GM21825 (cell line): ENCODE measurements at regions not wholly inside any gene's neighbourhood (a gene's known extent, or its start where the extent isn't known, plus 50 kb on each side); places are given as distances from the start of the nearest gene placed in this dataset.

Experiments used
- ATAC-seq: cut with Tn5 transposase; IDR thresholded peaks from one replicate; pipeline ENCODE4 v1.9.1; 2021; ENCODE audit warnings: mild to moderate bottlenecking, moderate library complexity; ENCODE audit not compliant: unreplicated experiment

DNA sequence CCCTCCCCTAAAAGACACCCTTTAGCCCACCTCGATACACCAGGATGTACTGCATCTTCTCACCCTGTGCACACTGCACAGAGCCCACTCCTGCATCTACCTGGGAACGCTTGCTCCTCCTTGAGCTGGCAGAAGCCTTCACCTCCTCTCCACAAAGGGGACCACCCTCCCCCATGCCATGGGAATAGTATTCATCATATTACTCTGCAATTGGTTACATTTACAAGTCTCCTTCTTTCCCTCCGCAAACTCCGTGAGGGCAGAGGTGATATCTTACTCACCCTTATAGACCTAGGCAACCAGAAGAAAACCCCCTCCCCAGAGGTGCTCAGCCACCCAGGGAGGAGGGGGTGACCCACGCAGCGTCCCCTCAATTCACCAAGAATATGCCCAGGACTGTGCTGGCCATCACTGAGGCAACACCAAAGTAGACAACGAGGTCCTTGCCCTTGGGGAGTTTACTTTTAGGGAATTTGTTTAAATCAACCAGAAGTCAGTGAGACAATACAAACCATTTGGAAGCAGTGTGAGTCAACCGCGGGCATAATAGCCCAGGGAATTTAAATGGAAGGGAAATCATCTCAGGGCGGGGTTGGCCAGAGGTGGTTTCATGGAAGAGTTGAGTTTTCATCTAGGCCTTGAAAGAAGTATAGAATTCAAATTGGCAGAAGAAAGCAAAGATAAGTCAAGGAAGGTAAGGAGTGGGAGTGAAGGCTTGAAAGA is 214.5 kb downstream of the BARX2 start:
- ATAC-seq: no peak

DNA sequence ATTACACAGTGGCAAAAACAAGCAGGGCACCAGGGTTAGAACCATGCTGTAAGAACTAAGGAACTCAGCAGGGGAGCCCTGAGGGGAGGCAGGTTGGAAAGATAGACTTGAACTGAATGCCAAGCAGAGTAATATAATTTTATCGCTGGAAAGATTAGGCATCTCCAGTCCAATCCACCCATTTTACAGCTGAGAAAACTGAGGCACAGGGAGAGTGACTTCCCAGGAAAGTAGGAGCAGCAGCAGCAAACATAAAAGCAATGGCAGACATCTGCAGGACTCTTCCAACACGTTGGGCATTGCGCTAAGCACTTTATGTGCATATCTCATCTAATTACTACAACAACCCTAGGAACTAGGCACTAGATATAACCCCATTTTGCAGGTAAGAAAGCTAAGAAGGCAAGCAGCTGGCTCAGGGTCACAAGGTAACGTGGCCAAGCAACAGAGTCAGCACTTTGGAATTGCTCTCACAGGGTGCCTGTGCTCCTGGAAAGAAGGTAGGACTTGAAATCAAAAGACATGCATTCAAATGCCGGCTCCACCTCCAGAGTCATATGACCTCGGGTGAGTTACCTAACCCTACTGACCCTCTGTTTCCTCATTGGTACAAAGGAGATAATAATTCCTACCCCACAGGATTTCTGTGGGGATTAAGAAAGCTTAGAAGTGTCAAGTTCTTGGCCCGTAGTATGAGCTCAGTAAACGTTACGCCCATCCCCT is 215.3 kb downstream of the BARX2 start:
- no peak for ATAC-seq

DNA sequence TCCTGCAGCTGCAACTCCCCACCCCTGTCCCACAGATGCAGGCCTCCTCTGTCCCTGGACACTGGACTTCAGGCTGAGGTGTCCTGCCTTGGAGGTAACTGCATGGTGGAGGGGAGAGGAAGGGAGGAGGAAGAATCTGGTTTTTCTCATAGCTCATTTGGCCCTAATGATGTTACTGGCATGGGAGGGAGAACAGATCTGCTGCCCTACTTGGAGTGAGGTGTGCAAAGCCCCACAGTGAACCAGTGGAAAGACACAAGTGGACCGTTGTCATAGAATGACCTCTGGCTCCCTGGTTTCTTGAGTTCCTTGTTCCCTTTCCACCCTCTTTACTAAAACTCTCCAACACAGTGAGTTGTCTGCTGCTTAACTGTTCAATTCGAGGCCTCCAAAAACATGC is 215.9 kb downstream of the BARX2 start:
- ATAC-seq: no peak

DNA sequence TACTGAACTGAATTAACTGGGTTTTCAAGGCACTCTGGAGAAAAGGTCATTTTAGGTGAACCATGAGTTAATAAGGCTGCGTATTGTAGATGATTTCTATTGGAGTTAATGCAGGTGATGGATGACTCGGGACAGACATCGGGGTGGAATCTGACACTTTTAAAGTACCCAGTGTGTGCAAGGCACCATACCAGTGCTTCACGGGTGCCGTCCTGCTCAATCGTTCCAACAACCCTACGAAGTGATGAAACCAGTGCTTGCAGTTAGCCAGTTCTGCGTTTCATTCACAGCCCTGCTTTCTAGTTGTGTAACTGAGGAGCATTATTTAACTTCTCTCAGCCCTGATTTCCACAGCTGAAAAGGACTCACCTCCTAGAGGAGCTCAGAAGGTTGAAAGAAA is 216.5 kb downstream of the BARX2 start:
- ATAC-seq: no peak

DNA sequence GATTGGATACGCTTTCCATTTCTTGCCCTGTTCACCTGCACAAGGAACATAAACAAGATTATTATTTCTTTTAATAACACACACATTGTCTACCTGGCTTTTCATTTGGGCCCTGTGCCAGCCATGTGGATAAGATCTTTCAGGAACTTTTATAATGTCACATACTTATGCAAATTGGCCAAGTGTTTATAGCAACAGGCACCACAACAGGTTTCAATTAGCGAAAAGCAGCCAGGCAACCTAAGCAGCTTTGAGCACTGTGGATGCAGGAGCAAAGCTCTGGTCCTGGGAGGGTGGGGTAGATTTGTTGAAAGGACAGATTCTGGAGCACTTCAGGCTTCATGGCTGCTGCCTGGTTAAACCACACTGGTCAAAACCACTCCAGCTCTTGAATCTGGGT is 217.4 kb downstream of the BARX2 start:
- ATAC-seq: no peak

DNA sequence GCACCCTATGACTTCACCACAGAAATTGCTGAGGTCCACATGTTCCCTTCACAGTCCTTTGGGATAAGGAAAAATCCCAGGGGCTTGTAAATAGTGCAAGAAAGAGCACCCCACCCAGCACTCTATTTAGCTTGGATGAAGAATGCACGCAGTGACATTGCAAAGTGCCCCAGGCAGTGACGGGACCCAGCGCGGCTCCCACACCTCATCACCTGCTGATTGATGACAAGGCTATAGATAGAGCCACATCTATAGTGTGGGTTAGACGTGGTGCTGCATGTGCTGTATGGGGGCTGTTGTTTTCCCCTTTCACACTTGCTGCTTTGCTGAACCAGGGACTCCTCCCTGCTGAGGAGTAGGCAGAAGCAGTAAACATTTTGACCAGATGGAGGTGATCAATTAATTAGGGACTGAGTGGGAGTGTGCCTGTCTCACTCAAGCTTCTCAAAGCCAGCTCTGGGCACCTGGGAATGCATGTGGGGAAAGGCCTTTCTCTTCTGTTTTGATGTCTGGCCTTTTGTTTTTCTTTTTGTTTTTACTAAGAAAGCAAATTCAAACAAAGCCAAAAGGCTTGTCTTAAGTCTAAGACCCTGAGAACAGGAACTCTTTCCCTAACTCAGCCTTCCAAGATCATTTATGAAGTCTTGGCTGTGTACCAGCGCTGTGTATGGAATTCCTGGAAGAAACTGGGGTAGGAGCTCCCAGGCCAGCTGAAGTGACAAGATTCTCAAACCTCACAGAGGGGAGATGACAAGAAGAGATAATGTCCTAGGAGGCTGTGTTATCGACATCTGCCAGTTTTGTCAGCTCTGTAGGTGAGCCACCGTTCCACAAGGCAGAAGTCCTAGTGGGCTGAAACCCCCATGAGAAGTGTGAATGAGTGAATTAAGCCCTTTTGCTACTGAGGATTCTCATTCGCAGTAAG is 219.7 kb downstream of the BARX2 start:
- ATAC-seq: no peak

DNA sequence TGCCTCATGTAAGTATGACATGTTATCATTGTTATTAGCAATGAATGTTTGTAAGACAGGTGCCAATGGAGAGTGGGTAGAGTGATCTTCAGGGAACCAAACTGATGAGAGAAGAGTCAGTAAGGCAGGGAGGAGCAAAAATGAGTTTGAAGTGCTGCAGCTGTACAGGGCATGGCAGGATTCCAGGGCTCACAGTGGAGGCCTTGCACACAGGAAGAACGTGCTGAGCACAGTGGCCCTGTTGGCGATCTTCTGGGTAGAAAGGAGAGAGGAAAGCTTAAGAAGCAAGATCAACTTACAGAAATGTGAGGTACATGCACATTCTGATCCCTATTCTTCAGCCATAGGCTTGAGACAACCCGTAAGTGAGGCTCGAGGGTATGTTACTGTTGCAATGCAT is 219.3 kb upstream of the TMEM45B start:
- no peak for ATAC-seq

DNA sequence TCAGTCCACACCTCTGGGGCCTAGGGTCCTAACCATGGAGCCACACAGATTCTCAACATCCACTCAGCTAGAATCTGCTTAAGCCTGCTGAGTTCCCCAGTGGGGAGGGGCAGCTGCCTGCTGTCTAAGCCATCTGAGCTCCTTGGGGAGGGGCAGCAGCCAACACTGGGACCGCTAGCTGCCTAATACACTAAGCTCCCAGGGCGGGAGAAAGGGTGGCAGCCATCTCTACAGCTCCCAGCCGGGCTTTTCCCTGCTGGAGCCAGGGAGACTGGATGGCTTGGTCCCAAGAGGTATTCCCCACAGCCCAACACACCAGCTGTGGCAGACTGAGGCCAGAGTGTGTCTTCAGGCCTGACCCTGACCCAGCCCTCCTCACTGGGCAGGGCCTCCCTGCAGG is 217.3 kb upstream of the TMEM45B start:
- ATAC-seq: no peak

DNA sequence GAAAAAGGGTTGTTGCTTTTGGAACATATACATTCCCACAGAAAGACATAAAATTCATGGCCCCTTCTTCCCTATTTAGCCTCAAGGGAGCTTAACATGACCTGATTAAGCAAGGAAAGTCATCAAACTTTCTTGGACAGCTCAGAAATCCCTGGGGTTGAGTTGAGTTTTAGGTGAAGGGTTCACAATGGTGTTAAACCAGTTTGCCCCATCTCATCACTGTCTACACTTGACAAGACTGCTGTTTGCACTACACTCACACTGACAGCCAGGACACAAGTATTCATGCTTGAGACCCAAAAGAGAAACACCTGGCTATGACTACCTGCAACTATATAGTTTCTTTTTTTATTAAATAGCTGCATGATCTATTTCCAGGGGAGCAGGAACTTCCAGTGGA is 209.8 kb upstream of the TMEM45B start:
- ATAC-seq: no peak

DNA sequence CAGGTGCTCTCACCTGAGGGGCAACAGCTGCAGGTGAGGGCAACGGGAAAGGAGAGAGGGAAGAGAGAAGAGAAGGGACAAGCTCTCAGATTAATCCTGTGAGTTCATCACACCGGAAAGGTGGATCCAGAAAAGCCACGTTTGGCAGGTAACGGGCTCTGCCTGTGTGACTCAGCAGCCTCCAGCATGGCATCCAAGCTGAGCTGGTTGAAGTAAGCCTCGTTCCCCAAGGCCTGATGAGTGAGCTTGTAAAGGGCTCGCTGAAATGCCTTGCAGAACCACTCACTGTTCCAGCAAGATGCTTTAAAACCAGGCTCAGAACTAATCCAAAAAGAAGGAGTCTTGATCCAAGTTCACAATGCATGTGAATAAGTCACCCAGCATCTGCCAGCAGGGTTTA is 206.9 kb upstream of the TMEM45B start:
- no peak for ATAC-seq

DNA sequence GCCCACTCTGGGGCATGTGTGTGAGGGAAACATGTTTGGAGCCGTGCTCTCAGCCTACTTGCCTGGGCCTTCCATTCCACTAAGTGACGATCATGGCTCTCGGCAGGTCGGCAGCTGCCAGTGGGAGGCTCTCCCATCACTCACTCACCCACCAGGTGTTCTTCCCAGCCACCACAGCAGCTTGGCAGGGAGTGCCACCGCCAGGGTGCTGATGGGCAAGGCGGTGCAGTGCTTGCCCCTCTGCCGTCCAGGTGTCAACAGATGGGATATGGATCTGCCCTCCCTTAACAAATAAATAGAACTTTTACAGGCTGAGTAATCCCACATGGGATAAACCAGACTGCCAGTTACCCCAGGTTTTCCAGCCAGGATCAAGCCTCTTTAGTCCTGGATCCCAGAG is 205.5 kb upstream of the TMEM45B start:
- no peak for ATAC-seq

DNA sequence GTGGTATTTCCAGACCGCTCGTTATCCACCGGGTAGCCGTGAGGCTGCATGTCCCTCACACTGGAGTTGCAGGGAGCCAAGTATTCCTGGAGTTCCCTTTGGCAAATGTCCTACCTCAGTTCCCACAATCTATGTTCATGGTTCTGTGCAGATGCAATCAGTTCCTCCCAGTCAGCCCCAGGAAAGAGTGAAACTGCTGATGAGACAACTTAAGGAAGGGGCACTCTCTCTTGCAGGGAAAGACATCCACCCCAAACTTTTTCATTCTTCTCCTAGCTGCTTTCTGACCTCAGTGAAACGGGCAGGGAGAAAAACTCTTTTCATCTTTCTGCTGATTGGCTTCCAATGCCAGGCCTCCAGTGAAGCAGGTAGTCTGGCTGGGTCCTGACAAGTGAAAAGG is 205.1 kb upstream of the TMEM45B start:
- no peak for ATAC-seq

DNA sequence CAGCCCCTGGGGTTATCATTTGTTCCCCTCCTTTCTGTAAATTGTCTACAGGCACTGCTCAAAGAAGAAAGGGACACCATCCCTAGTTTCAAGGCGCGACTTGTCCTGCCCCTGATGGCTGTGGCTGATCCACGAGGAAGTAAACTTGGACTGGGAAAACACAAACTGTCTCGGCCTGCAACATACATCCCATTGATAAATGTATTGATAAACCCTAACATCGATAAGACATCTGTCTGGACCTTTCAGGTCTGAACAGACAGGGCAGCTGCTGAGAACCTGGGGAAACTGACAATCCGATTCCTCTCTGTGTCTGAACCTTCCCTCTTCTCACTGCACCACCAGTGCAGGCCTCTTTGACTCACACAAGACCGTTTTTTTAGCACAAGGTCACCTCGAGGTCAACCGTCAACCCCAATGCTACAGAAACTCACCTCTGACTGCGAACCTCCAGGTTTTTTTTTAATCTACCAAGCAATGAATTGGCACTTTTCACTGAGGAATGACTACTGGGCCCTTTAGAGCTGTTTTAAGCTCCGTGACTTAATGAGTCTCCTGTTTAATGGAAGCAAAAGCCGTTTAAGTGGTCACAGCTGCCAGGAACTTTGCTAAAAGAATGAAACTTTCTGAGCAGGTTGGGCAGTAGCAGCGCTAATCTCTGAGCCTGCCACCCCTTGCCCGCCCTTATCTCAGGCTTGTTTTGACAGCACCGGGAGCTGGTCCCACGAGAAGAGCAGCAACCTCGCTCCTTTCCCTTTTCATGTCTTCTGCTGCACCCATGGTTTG is 203.8 kb upstream of the TMEM45B start:
- ATAC-seq: no peak

DNA sequence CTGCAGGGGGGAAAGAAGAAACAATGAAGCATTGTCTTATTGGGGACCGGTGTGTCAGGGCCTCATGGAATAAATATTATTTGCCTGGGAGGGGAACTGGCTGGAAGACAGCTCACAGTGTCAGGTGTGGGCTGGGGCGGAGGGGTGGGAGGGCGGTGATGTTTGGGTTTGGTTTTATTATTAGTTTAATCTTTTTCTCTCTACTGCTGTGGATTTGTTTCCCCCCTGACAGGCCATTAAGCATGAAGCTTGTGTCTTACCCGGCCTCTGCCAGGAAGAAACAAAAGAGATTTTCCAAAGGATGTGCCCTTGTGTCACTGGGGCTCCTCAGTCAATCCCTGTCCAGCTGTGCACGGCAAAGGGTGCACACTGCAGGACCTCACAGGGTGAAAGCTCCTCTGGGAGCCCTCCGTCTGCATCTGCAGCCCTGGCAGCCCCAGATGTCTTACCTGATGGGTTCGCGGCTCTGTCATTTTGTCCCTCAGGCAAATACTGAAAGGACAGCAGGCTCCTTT is 203.1 kb upstream of the TMEM45B start:
- no peak for ATAC-seq

DNA sequence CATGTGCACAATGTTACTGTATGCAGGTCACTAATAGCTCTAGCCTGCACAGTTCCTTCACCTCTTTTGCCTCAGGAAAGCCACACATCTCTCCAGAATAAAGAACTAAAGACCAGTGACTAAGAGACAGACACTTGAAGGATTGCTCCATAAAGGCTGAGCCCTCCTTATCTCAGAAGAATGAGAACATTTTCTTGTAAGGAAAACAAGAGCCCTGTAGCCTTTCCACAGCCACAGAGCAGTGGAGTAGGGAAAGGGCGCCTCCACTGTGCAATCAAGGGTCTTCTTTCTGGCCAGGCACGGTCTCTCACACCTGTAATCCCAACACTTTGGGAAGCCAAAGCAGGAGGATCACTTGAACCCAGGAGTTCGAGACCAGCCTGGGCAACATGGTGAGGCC is 202.6 kb upstream of the TMEM45B start:
- no peak for ATAC-seq

DNA sequence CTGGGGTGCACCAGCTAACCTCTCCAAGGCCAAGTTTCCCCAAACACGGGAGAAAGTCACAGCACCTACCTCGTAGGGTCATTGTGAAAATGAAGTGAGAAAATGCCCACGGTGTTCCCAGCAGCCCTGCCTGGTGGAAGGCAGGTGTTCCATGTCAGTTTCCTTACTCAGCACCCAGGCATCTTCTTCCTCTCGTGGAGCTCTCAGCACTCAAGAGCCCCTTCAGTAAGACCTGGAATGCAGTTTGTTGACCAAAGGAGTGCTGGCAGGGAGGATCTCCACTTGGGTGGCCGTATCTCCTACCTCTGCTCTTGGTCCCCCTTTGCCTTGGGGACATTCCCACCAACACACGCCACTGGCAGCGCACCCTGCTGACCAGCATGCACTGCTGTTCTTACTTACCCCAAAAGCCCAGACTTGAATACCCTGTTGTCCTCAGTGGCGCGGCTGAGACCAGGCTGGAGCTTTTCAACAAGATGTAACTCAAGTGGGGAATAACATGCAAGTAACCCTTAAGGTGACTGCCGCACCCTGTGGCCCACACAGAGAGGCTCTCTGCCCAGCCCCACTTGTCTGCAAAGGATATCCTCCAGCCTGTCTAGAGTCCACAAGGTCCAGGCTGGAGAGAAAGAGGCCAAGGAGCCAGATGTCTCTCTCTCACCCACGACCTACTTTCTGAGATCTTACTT is 201.2 kb upstream of the TMEM45B start:
- ATAC-seq: no peak

DNA sequence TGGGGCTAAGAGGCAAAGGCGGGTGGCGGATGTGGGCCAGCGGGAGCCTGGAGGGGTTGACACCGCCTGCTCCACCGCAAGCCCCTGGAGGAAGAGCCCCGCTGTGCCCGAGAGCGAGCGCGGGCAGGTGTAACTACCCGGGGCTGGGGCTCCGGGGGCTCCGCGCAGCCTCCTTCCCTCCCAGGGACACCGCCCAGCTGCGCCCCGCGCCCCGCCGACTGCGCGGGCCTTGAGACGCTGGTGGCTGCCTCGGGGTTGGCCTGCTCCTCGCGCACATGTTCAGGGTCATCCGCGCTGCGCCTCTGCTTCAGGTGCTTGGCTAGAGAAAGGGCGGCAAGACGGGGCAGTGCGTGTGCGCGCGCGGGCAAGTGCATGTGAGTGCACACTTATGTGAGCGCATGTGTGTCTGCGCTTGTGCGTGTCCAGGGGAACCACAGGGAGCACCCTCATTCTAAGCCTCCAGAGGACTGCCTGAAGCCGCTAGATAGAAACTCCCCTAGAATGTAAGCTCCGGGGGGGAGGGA is 197.5 kb upstream of the TMEM45B start:
- ATAC-seq: no peak

DNA sequence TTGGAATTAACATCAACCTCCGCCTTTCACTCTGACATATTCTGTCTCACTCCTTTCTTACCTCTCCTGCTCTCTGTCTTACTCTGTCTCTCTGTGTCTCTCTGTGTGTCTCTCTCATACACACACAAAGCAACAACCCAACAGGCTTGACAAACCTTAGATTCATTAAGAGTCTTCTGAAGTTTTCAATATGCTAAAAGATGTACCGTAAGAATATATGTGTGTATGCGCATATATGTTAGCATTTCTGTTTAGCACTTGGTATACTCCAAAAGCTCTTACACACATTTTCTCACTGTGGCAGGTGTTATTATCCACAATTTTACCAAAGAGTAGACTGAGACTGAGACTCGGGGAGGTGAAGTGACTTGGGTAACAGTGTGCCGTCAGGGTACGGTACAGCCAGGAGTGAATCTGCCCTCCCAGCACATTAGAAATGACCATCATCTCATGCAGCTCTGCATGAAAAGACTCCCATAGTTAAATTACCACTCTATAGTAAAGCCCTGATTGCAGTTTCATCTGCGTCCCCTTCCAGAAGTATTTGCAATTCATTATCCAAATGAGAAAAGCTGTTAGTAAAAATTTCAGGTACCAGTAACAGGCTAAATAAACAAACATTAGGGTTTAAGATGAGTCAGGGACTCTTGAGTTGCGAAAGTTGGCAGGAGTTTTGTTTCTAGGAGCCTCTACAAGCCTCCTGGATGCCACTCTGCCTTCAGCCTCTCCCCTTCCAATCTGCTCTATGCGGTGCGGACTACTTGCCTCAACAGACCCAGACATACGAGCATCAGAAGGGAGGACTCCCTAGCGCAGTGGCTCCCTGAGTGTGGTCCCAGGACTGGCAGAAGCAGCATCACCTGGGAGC is 195.2 kb upstream of the TMEM45B start:
- ATAC-seq: no peak

DNA sequence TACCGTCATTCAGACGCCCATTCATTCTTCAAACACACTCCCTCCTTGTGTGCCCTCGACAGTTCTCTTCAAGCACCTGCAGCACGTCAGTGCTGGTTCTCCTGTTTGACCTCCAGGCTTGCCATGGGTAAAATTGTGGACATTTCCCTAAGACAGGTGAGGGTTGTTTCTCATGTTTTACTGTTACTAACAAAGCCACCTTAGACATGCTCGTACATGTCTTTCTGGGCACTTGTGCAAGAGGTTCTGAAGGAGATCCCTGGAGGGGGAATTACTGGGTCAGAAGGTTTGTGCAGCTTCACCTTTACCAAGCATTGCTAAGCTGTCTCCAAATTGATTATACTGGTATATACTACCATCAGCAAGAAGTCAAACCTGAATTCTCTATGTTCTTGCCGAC is 189.7 kb upstream of the TMEM45B start:
- no peak for ATAC-seq
